Esophagus muscularis mucosa (tissue), 4 donors: ENCODE measurements at regions not wholly inside any gene's neighbourhood (a gene's known extent, or its start where the extent isn't known, plus 50 kb on each side); places are given as distances from the start of the nearest gene placed in this dataset.

ENCODE experiments used
- DNase-seq: peaks from one replicate; pipeline ENCODE4 v3.0.0-alpha.2; 2017; ENCODE audit errors: extremely low spot score
- H3K27ac ChIP-seq, 4 donors: fragments of 200-600 bp; sonication (generic); replicated peaks in 1 of 4; 1 replicate in 3 of 4; 2 replicates in 1 of 4; pipeline ENCODE4 v1.5.1; 2016 to 2019; ENCODE audit warnings: mild to moderate bottlenecking in 1 of 4
- H3K27me3 ChIP-seq, 4 donors: fragments of 200-600 bp; sonication (generic); one replicate each; pipeline versions ENCODE4 v1.5.1 to v1.6.0; 2016 to 2019
- H3K36me3 ChIP-seq, 4 donors: fragments of 200-600 bp; sonication (generic); one replicate each; pipeline ENCODE4 v1.5.1; 2016 to 2019
- H3K4me1 ChIP-seq, 4 donors: fragments of 200-600 bp; sonication (generic); one replicate each; pipeline ENCODE4 v1.5.1; 2016 to 2019
- H3K4me3 ChIP-seq, 4 donors: fragments of 200-600 bp; sonication (generic); 1 replicate in 2 of 4; 2 replicates in 2 of 4; pipeline ENCODE4 v1.5.1; 2016 to 2019; ENCODE audit warnings: mild to moderate bottlenecking in 4 of 4, moderate library complexity in 1 of 4
- H3K9me3 ChIP-seq, 4 donors: fragments of 200-600 bp; sonication (generic); 1 replicate in 3 of 4; 2 replicates in 1 of 4; pipeline ENCODE4 v1.5.1; 2016 to 2019
- CTCF ChIP-seq, 3 experiments: fragments of 200-600 bp in 2 of 3; fragments of 450-650 bp in 1 of 3; sonication (generic) in 2 of 3; IDR thresholded peaks; one replicate each; pipeline ENCODE4 v1.5.1; 2017 to 2019; ENCODE audit warnings: antibody characterized with exemption in 3 of 3, mild to moderate bottlenecking in 2 of 3, moderate library complexity in 1 of 3
- EP300 ChIP-seq: sonication (generic); formaldehyde crosslinking; IDR thresholded peaks from one replicate; pipeline ENCODE4 v1.6.1; 2017; ENCODE audit warnings: antibody characterized with exemption
- POLR2A ChIP-seq: fragments of 450-650 bp; IDR thresholded peaks from one replicate; pipeline ENCODE4 v1.6.1; 2017; ENCODE audit warnings: antibody characterized with exemption, moderate library complexity, mild to moderate bottlenecking, low read depth
- POLR2AphosphoS5 ChIP-seq, 2 donors: sonication (generic); formaldehyde crosslinking; IDR thresholded peaks; one replicate each; pipeline ENCODE4 v1.6.1; 2017; ENCODE audit warnings: antibody characterized with exemption in 2 of 2
- WGBS: methylation state at CpG from one replicate; pipeline ENCODE4 v1.1.5; 2018; 5-methylcytosine and 5-hydroxymethylcytosine counted together
- intact Hi-C: fragments of 100-400 bp; cut with DNase I; formaldehyde crosslinking; loops from one replicate; pipeline ENCODE4 v1.15.1; 2023

DNA sequence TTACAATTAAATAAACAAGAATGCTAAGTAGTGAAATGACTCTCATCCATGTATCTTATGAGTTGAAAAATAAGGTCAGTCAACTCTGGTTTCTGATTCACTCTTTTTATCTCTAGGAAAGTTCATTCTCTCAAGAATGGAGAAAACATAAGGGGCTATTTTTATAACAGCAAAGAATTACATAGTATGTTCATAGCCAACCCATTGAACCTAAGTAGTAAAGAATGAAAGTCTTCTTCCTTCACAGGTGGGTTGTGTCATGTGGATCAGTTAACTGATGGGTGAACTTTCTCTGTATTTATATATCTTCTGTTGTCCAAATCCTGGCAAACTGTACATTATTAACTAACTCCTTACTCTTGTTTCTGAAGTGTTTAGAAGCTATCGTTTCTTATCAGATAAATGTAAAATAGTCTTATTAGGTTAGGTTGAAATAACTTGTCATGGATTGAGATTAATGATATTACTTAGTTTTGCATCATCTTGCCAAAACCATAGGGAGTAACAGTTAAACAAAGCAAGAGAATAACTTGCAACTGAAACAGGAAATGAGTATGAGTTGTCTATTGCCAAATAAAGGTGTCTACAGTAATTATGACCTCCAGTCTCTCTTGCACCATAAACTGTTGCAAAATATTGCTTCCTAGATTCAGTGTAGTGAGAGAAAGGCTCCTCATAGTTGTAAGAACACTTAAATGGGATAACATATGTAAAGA lies 86.8 kb downstream of the ANKRD7 start:
- 4% methylated on average over 1 of the region's 1 CpG for WGBS
- DNase-seq = no peak
- no peaks in the 10 kb centered on the region for H3K4me1 ChIP-seq
- no peak for TF ChIP-seq EP300
- no peak for TF ChIP-seq CTCF (IDR thresholded peaks at IDR 0.05)
- no peak for TF ChIP-seq POLR2AphosphoS5 (IDR thresholded peaks at IDR 0.05)
- TF ChIP-seq POLR2A = no peak
- no peak overlapping the region for H3K4me3 ChIP-seq
- H3K27ac ChIP-seq = no peak overlapping the region
- peaks cover 0 to 9% (median 0%) of the 10 kb centered on the region in 4 donors for H3K9me3 ChIP-seq
- H3K36me3 ChIP-seq = no peaks in the 10 kb centered on the region
- intact Hi-C loops = no loop called here
- no peaks in the 10 kb centered on the region for H3K27me3 ChIP-seq

- no peak overlapping the region for H3K4me3 ChIP-seq
- no peaks in the 10 kb centered on the region for H3K27me3 ChIP-seq
- WGBS = 71% methylated on average over 1 of the region's 1 CpG
- H3K4me1 ChIP-seq = no peaks in the 10 kb centered on the region
- DNase-seq = no peak
- H3K9me3 ChIP-seq = peaks cover 0 to 9% (median 0%) of the 10 kb centered on the region in 4 donors
- H3K36me3 ChIP-seq = no peaks in the 10 kb centered on the region
- no peak for TF ChIP-seq EP300
- TF ChIP-seq CTCF (IDR thresholded peaks at IDR 0.05) = no peak
- no peak for TF ChIP-seq POLR2AphosphoS5 (IDR thresholded peaks at IDR 0.05)
- TF ChIP-seq POLR2A = no peak
- no peak overlapping the region for H3K27ac ChIP-seq
- intact Hi-C loops = no loop called here
Observed at GRCh38 chr7:118312051-118312450, 87.5 kb downstream of the ANKRD7 start.

- Histone ChIP-seq H3K27me3 (no peaks in the 10 kb centered on the region), H3K36me3 (no peaks in the 10 kb centered on the region), H3K27ac (no peak overlapping the region), H3K4me1 (no peaks in the 10 kb centered on the region), H3K9me3 (peaks cover 0 to 9% (median 0%) of the 10 kb centered on the region in 4 donors), H3K4me3 (no peak overlapping the region)
- TF ChIP-seq CTCF (IDR thresholded peaks at IDR 0.05) = no peak
- TF ChIP-seq EP300 = no peak
- no peak for TF ChIP-seq POLR2A
- no peak for TF ChIP-seq POLR2AphosphoS5 (IDR thresholded peaks at IDR 0.05)
- WGBS = 92% methylated on average over 1 of the region's 1 CpG
- intact Hi-C loops = no loop called here
- DNase-seq = no peak
Observed at GRCh38 chr7:118312966-118313365, 88.5 kb downstream of the ANKRD7 start.

DNA sequence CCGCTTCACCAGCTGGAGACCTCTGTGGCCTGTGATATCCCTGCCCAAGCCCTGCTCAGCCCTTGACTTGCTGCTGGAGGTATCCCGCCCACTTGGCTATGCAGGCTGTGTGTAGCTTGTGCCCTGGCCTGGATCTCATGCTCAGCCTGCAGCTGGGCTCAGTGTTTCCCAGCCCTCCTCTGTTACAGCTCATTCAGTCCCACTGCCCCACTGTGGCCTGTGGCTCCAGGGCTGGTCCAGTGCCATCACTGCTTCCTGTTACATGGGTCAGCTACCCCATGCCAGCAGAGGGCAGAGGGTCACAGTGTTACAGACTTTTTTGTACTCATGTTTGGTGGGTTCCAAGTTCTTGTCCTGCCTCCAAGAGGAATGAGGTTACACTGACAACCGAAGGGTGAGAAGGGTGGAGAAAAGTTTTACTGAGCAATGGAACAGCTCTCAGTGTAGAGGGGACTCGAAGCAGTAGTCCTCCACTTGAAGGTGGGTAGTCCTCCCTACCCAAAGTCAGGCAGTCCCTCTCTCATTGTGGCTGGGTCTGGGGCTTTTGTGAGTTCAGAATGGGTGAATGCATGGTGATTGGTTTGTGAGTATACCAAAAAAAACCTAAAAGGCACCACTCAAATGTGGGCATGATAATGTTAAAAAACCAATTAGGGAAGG lies 100.4 kb downstream of the ANKRD7 start:
- intact Hi-C loops = no loop called here
- TF ChIP-seq POLR2A (no peak), EP300 (no peak), POLR2AphosphoS5 (IDR thresholded peaks at IDR 0.05) (no peak), CTCF (IDR thresholded peaks at IDR 0.05) (no peak)
- Histone ChIP-seq H3K4me3 (no peak overlapping the region), H3K27me3 (no peaks in the 10 kb centered on the region), H3K27ac (no peak overlapping the region), H3K36me3 (no peaks in the 10 kb centered on the region), H3K4me1 (no peaks in the 10 kb centered on the region), H3K9me3 (no peaks in the 10 kb centered on the region)
- WGBS = 89% methylated on average over 4 of the region's 4 CpGs
- DNase-seq = no peak
